NCI-H510A (cell line): ENCODE measurements at regions not wholly inside any gene's neighbourhood (a gene's known extent, or its start where the extent isn't known, plus 50 kb on each side); places are given as distances from the start of the nearest gene placed in this dataset.
"Not testable (repeated sequence)": the region's sequence is repeated elsewhere in the genome, so short reads cannot be mapped to it uniquely, and the experiment has no call there.

Experiments
- DNase-seq: peaks from one replicate; lab custom pipeline; 2025; lab: John Stamatoyannopoulos, UW

GRCh38 chr18:41899535-41899934, 55.5 kb upstream of the PIK3C3 start:
- no peak for DNase-seq

- no peak for DNase-seq
Measured at GRCh38 chr18:41893432-41893831, 61.6 kb upstream of the PIK3C3 start.

- DNase-seq, result no peak
Measured at GRCh38 chr18:41887100-41887499, 67.9 kb upstream of the PIK3C3 start.

- DNase-seq, result no peak
Measured at GRCh38 chr18:41886126-41886807, 68.8 kb upstream of the PIK3C3 start.

- DNase-seq, result no peak
Measured at GRCh38 chr18:41881285-41881684, 73.7 kb upstream of the PIK3C3 start.

- DNase-seq, result no peak
Measured at GRCh38 chr18:41879256-41879655, 75.8 kb upstream of the PIK3C3 start.

- no peak for DNase-seq
Measured at GRCh38 chr18:41875094-41875780, 79.8 kb upstream of the PIK3C3 start.

- no peak for DNase-seq
Measured at GRCh38 chr18:41873730-41874129, 81.3 kb upstream of the PIK3C3 start.

GRCh38 chr18:41872206-41872605, 82.8 kb upstream of the PIK3C3 start:
- DNase-seq, result no peak

GRCh38 chr18:41871229-41872000, 83.6 kb upstream of the PIK3C3 start:
- DNase-seq, result no peak

GRCh38 chr18:41870817-41871216, 84.2 kb upstream of the PIK3C3 start:
- no peak for DNase-seq

- DNase-seq, result no peak
Measured at GRCh38 chr18:41870191-41870590, 84.8 kb upstream of the PIK3C3 start.

- not testable (repeated sequence) for DNase-seq
Measured at GRCh38 chr18:41865796-41866195, 89.2 kb upstream of the PIK3C3 start.

GRCh38 chr18:41864216-41864615, 90.8 kb upstream of the PIK3C3 start:
- DNase-seq, result no peak

GRCh38 chr18:41862921-41863320, 92.1 kb upstream of the PIK3C3 start:
- DNase-seq, result no peak

GRCh38 chr18:41860987-41861386, 94.0 kb upstream of the PIK3C3 start:
- no peak for DNase-seq

- DNase-seq, result no peak
Measured at GRCh38 chr18:41858761-41859555, 96.1 kb upstream of the PIK3C3 start.

- no peak for DNase-seq
Measured at GRCh38 chr18:41853280-41853679, 101.8 kb upstream of the PIK3C3 start.

GRCh38 chr18:41850781-41851180, 104.3 kb upstream of the PIK3C3 start:
- DNase-seq, result no peak

- no peak for DNase-seq
Measured at GRCh38 chr18:41849632-41850031, 105.4 kb upstream of the PIK3C3 start.

GRCh38 chr18:41845563-41845962, 109.5 kb upstream of the PIK3C3 start:
- DNase-seq, result no peak

GRCh38 chr18:41842886-41843285, 112.1 kb upstream of the PIK3C3 start:
- DNase-seq, result no peak
